ENCODE measurements at regions not wholly inside any gene's neighbourhood (a gene's known extent, or its start where the extent isn't known, plus 50 kb on each side); places are given as distances from the start of the nearest gene placed in this dataset.

DNA sequence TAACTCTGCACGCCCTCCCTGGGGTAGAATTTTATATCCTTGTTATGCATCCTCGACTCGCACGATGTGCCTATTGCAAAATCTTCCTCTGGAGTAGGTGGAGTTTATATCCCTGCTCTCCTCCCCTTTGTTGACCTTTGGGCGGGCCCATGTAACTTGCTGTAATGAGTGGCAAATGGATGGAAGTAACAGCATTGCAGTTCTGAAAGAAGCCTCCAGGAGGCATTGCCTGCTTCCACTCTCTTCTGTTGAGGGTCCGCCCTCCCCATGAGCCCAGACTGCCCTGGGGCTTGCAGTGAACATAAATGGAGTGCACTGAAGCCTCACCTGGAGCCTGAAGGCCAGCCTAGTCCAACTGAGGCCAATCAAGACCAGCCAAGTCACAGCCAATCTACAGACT, 62.2 kb upstream of the GRIK3 start:
- no peak for TF ChIP-seq YY1 (IDR thresholded peaks at IDR 0.05; ENCODE audit: insufficient read depth, insufficient read length)
- no peak for TF ChIP-seq ZNF274 (IDR thresholded peaks at IDR 0.05; ENCODE audit: low read depth, low read length)
